PC-3 (cell line): ENCODE measurements at regions not wholly inside any gene's neighbourhood (a gene's known extent, or its start where the extent isn't known, plus 50 kb on each side); places are given as distances from the start of the nearest gene placed in this dataset.
A peak's percentile ranks its signal among the peaks of the same experiment; 100 is the strongest.

Experiments
- ATAC-seq: fragments of 200-7000 bp; cut with Tn5 transposase; 2 replicates; pipeline ENCODE4 v1.9.1; 2020; ENCODE audit warnings: mild to moderate bottlenecking, moderate library complexity
- BruUV-seq: library from RNA; stranded (reverse); fragments of 400-500 nt; replicated peaks from 2 replicates; lab custom pipeline; 2021; lab: Mats Ljungman, UMichigan
- CTCF ChIA-PET: fragments of 300-600 bp; sonication (Branson Sonifier 250); formaldehyde crosslinking; loops from one replicate; lab custom pipeline; 2022; ENCODE audit warnings: antibody characterized with exemption; lab: Charles Lee
- POLR2A ChIA-PET: fragments of 300-600 bp; sonication (Branson Sonifier 250); formaldehyde crosslinking; loops from one replicate; lab custom pipeline; 2022; ENCODE audit warnings: antibody characterized with exemption; ENCODE audit not compliant: unreplicated experiment; lab: Charles Lee
- DNase-seq: peaks from one replicate; pipeline ENCODE4 v3.0.0-alpha.2; 2015
- H2AFZ ChIP-seq: fragments of 300-600 bp; sonication (generic); 2 replicates; pipeline ENCODE4 v1.6.0; 2016; ENCODE audit warnings: antibody characterized with exemption, low read length
- H3F3A ChIP-seq: fragments of 300-600 bp; sonication (generic); one replicate; pipeline ENCODE4 v1.6.0; 2017; ENCODE audit warnings: antibody characterized with exemption, low read length, control low read depth, mild to moderate bottlenecking; ENCODE audit not compliant: unreplicated experiment
- H3K27ac ChIP-seq: fragments of 300-600 bp; sonication (generic); 2 replicates; pipeline ENCODE4 v1.5.1; 2016; ENCODE audit warnings: mild to moderate bottlenecking, low read length
- H3K27me3 ChIP-seq: fragments of 300-600 bp; sonication (generic); 2 replicates; pipeline ENCODE4 v1.6.1; 2016; ENCODE audit warnings: low read length, mixed read lengths
- H3K36me3 ChIP-seq: fragments of 300-600 bp; sonication (generic); 2 replicates; pipeline ENCODE4 v1.6.1; 2016; ENCODE audit warnings: low read depth, mixed run types, low read length, mixed read lengths
- H3K4me1 ChIP-seq: fragments of 300-600 bp; sonication (generic); 2 replicates; pipeline ENCODE4 v1.5.1; 2016; ENCODE audit warnings: low read length; ENCODE audit not compliant: insufficient read depth
- H3K4me2 ChIP-seq: fragments of 300-600 bp; sonication (generic); 2 replicates; pipeline ENCODE4 v1.6.0; 2016; ENCODE audit warnings: low read length
- H3K4me3 ChIP-seq: fragments of 300-600 bp; sonication (generic); 2 replicates; pipeline ENCODE4 v1.5.1; 2016; ENCODE audit warnings: mild to moderate bottlenecking, low read length, mixed read lengths
- H3K79me2 ChIP-seq: fragments of 300-600 bp; sonication (generic); 2 replicates; pipeline ENCODE4 v1.6.1; 2017; ENCODE audit warnings: low read length, mixed read lengths
- H3K9ac ChIP-seq: fragments of 300-600 bp; sonication (generic); 2 replicates; pipeline ENCODE4 v1.6.0; 2016; ENCODE audit warnings: mild to moderate bottlenecking, low read length
- H3K9me2 ChIP-seq: fragments of 300-600 bp; sonication (generic); replicated peaks from 2 replicates; pipeline ENCODE4 v1.6.1; 2016; ENCODE audit warnings: mixed run types, low read length, mixed read lengths
- H3K9me3 ChIP-seq: fragments of 300-600 bp; sonication (generic); 2 replicates; pipeline ENCODE4 v1.6.1; 2016; ENCODE audit warnings: low read length, mixed read lengths
- H4K20me1 ChIP-seq: fragments of 300-600 bp; sonication (generic); 2 replicates; pipeline ENCODE4 v1.6.1; 2016; ENCODE audit warnings: low read length, mixed read lengths
- CTCF ChIP-seq: fragments of 300-600 bp; sonication (generic); conservative IDR thresholded peaks from 2 replicates; pipeline ENCODE4 v1.5.1; 2017; ENCODE audit warnings: antibody characterized with exemption, low read depth, mild to moderate bottlenecking, low read length
- EZH2 ChIP-seq: fragments of 300-600 bp; sonication (generic); IDR thresholded peaks from one replicate; pipeline ENCODE4 v1.6.1; 2017; ENCODE audit warnings: antibody characterized with exemption, mild to moderate bottlenecking, low read length; ENCODE audit not compliant: unreplicated experiment
- EZH2phosphoT487 ChIP-seq: fragments of 300-600 bp; sonication (generic); IDR thresholded peaks from 2 replicates; pipeline ENCODE4 v1.6.1; 2018; ENCODE audit warnings: mild to moderate bottlenecking, antibody characterized with exemption, low read length, borderline replicate concordance
- intact Hi-C: fragments of 100-400 bp; cut with micrococcal nuclease; formaldehyde crosslinking; loops from 2 replicates; pipeline ENCODE4 v1.9.0; 2023

- Histone ChIP-seq H3K27ac (no peak overlapping the region), H4K20me1 (no peaks in the 10 kb centered on the region), H3K9me3 (no peaks in the 10 kb centered on the region), H3K79me2 (no peaks in the 10 kb centered on the region), H3K4me3 (no peak overlapping the region), H3K9ac (no peak overlapping the region), H3K36me3 (no peaks in the 10 kb centered on the region), H3K4me2 (no peak overlapping the region), H3K27me3 (no peaks in the 10 kb centered on the region), H3F3A (no peaks in the 10 kb centered on the region), H2AFZ (no peak overlapping the region), H3K4me1 (no peaks in the 10 kb centered on the region), H3K9me2 (no peaks in the 10 kb centered on the region)
- CTCF ChIA-PET: no interaction called here
- no peak for ATAC-seq
- POLR2A ChIA-PET: no interaction called here
- TF ChIP-seq EZH2phosphoT487 (no peak), EZH2 (no peak), CTCF (no peak)
- no TSS peak for BruUV-seq
- DNase-seq: peak; percentile 13
- intact Hi-C loops: loop anchor here (10.0 kb wide), 1 partner anchor 465 kb away; no protein-coding TSS in a partner anchor
These were observed 1223.1 kb upstream of the GJE1 start for GRCh38 chr6:140909625-140910024.

GRCh38 chr6:140909156-140909555 lies 1223.6 kb upstream of the GJE1 start:
- DNase-seq (no peak), ATAC-seq (no peak)
- Histone ChIP-seq H3K36me3 (no peaks in the 10 kb centered on the region), H2AFZ (no peak overlapping the region), H3F3A (no peaks in the 10 kb centered on the region), H3K79me2 (no peaks in the 10 kb centered on the region), H3K9me3 (no peaks in the 10 kb centered on the region), H3K9me2 (no peaks in the 10 kb centered on the region), H3K27ac (no peak overlapping the region), H3K4me2 (no peak overlapping the region), H3K9ac (no peak overlapping the region), H3K4me1 (no peaks in the 10 kb centered on the region), H3K4me3 (no peak overlapping the region), H3K27me3 (no peaks in the 10 kb centered on the region), H4K20me1 (no peaks in the 10 kb centered on the region)
- intact Hi-C loops: no loop called here
- BruUV-seq: no TSS peak
- TF ChIP-seq EZH2phosphoT487: no peak
- TF ChIP-seq CTCF: no peak
- no peak for TF ChIP-seq EZH2
- ChIA-PET CTCF (no interaction called here), POLR2A (no interaction called here)

GRCh38 chr6:140908505-140908904 lies 1224.2 kb upstream of the GJE1 start:
- no peaks in the 10 kb centered on the region for H3K36me3 ChIP-seq
- no peak overlapping the region for H2AFZ ChIP-seq

More at GRCh38 chr6:140908505-140908904, 1224.2 kb upstream of the GJE1 start:
- no peaks in the 10 kb centered on the region for H3K27me3 ChIP-seq
- no TSS peak for BruUV-seq
- TF ChIP-seq EZH2phosphoT487: no peak
- no peak for TF ChIP-seq EZH2
- TF ChIP-seq CTCF: no peak
- intact Hi-C loops: no loop called here
- ChIA-PET POLR2A (no interaction called here), CTCF (no interaction called here)
- ATAC-seq: no peak
- H3K9ac ChIP-seq: no peak overlapping the region
- H3F3A ChIP-seq: no peaks in the 10 kb centered on the region
- no peaks in the 10 kb centered on the region for H4K20me1 ChIP-seq
- no peak overlapping the region for H3K27ac ChIP-seq
- no peaks in the 10 kb centered on the region for H3K9me3 ChIP-seq
- H3K9me2 ChIP-seq: no peaks in the 10 kb centered on the region
- H3K4me1 ChIP-seq: no peaks in the 10 kb centered on the region
- DNase-seq: no peak
- H3K79me2 ChIP-seq: no peaks in the 10 kb centered on the region
- no peak overlapping the region for H3K4me3 ChIP-seq
- H3K4me2 ChIP-seq: no peak overlapping the region
